H1 (cell line): ENCODE measurements at regions not wholly inside any gene's neighbourhood (a gene's known extent, or its start where the extent isn't known, plus 50 kb on each side); places are given as distances from the start of the nearest gene placed in this dataset.

ENCODE experiments used
- CBX5 ChIP-seq: fragments of 300-800, 300-1000 bp; sonication (generic); IDR thresholded peaks from 2 replicates; pipeline ENCODE4 v1.7.1; 2016; ENCODE audit warnings: antibody characterized with exemption, low read length, low read depth
- CHD7 ChIP-seq: fragments of 300-600 bp; sonication (generic); IDR thresholded peaks from 2 replicates; pipeline ENCODE4 v1.7.1; 2012; ENCODE audit warnings: low read length, moderate library complexity, mild to moderate bottlenecking, inconsistent platforms; ENCODE audit not compliant: insufficient replicate concordance
- CTBP2 ChIP-seq: IDR thresholded peaks from 2 replicates; pipeline ENCODE4 v1.7.0; 2011; ENCODE audit warnings: borderline replicate concordance, mild to moderate bottlenecking, moderate library complexity, mixed read lengths, low read length; ENCODE audit not compliant: insufficient read depth, insufficient read length
- HDAC6 ChIP-seq: IDR thresholded peaks from one replicate; pipeline ENCODE4 v1.7.1; 2012; ENCODE audit warnings: low read depth, mild to moderate bottlenecking, inconsistent platforms, low read length, moderate library complexity
- JUN ChIP-seq: IDR thresholded peaks from 2 replicates; pipeline ENCODE4 v1.6.1; 2011; ENCODE audit warnings: low read depth, mild to moderate bottlenecking, improper control_type of control experiment, low read length
- NRF1 ChIP-seq: IDR thresholded peaks from 2 replicates; pipeline ENCODE4 v1.6.1; 2011; ENCODE audit warnings: mild to moderate bottlenecking, low read depth, low read length, improper control_type of control experiment
- POLR2A ChIP-seq, 2 experiments: IDR thresholded peaks; 1 replicate in 1 of 2; 2 replicates in 1 of 2; pipeline ENCODE4 v1.6.1; 2011; ENCODE audit warnings: low read depth in 2 of 2, low read length in 2 of 2, mild to moderate bottlenecking in 2 of 2; ENCODE audit errors: control extremely low read depth in 1 of 2
- RFX5 ChIP-seq: IDR thresholded peaks from 2 replicates; pipeline ENCODE4 v1.6.1; 2011; ENCODE audit warnings: low read depth, low read length, improper control_type of control experiment, borderline replicate concordance
- SP2 ChIP-seq: IDR thresholded peaks from 2 replicates; pipeline ENCODE4 v1.6.1; 2012; ENCODE audit warnings: mild to moderate bottlenecking, low read length, inconsistent platforms
- SP4 ChIP-seq: IDR thresholded peaks from 2 replicates; pipeline ENCODE4 v1.6.1; 2012; ENCODE audit warnings: low read length, inconsistent platforms
- TAF7 ChIP-seq: optimal IDR thresholded peaks from 2 replicates; pipeline ENCODE3; 2011; ENCODE audit warnings: low read depth, mild to moderate bottlenecking, inconsistent platforms, low read length, moderate library complexity, borderline replicate concordance
- TCF12 ChIP-seq: IDR thresholded peaks from 2 replicates; pipeline ENCODE4 v1.6.1; 2011; ENCODE audit warnings: low read depth, mild to moderate bottlenecking, low read length
- YY1 ChIP-seq: IDR thresholded peaks from 2 replicates; pipeline ENCODE4 v1.6.1; 2011; ENCODE audit warnings: low read depth, mild to moderate bottlenecking, low read length

- TF ChIP-seq CHD7 (no peak), CTBP2 (no peak), HDAC6 (no peak), TCF12 (no peak), NRF1 (no peak), SP4 (no peak), POLR2A (IDR thresholded peaks at IDR 0.05; ENCODE audit: control extremely low read depth in 1 of 2, low read depth in 2 of 2, low read length in 2 of 2) (no peak), CBX5 (no peak), TAF7 (no peak), YY1 (no peak), RFX5 (no peak), SP2 (no peak), JUN (no peak)
These were observed 363.6 kb upstream of the TYRP1 start (continued) for GRCh38 chr9:12329623-12329985.
